ENCODE measurements at regions not wholly inside any gene's neighbourhood (a gene's known extent, or its start where the extent isn't known, plus 50 kb on each side); places are given as distances from the start of the nearest gene placed in this dataset.

- no peak for DNase-seq (ENCODE audit: low read depth)
These were observed 106.7 kb upstream of the CPEB4 start for GRCh38 chr5:173781432-173781815.

GRCh38 chr5:173781816-173782670, 106.1 kb upstream of the CPEB4 start:
- peak; percentile 68 for DNase-seq (ENCODE audit: low read depth)

DNA sequence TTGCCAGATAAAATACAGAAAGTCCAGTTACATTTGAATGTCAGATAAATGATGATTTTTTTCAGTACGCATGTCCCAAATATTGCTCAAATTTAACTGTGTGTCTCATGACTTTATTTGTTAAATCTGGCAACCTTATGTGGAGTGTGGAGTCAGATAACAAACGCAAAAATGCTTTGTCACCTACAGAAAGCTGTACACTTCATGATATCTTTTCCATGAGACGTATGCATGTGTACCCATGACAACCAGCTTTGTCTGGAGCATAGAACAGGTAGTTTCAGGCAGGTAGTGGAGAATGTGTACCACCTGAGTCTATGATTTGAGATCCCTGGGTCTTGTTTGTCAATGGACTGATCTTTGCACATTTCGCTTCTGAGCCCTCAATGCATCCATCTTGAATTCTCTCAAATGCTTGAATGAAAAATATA, 105.5 kb upstream of the CPEB4 start:
- no peak for DNase-seq (ENCODE audit: low read depth)

DNA sequence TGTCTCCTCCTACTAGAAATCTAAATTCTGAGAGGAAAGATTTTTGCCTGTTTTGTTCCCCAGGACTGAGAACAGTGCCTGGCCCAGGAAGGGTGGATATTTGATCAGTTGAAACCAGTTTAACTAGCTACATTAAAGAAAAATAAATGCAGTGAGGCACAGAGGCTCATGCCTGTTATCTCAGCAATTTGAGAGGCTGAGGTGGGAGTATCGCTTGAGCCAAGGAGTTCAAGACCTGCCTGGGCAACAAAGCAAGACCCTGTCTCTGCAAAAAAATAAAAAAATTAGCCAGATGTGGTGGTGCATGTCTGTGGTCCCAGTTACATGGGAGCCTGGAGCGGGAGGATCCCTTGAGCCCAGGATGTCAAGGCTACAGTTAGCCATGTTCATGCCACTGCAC, 104.8 kb upstream of the CPEB4 start:
- no peak for DNase-seq (ENCODE audit: low read depth)

DNA sequence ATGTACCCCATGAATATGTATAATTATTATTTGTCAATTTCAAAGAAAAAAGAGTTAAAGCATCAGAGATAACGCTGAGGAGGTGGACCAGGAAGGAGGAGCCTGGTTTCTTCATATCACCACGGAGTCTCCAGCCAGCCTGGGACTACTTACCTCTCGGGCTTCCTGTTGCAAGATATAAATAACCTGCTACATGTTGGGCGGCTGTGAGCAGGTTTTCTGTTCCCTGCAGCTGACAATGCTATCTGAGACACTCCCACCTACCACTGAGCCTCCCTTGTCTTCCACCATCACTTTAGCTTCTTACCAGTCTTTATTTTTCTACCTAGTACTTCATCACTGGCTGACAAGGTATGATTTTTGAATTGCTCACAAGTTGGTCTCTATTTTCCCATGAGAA, 102.7 kb upstream of the CPEB4 start:
- DNase-seq (ENCODE audit: low read depth), result no peak

- DNase-seq (ENCODE audit: low read depth), result no peak
These were observed 102.3 kb upstream of the CPEB4 start for GRCh38 chr5:173785866-173786265.

- DNase-seq (ENCODE audit: low read depth), result no peak
These were observed 101.6 kb upstream of the CPEB4 start for GRCh38 chr5:173786286-173787187.

- no peak for DNase-seq (ENCODE audit: low read depth)
These were observed 98.9 kb upstream of the CPEB4 start for GRCh38 chr5:173789031-173789920.

GRCh38 chr5:173790177-173790719, 97.9 kb upstream of the CPEB4 start:
- DNase-seq (ENCODE audit: low read depth), result no peak

- DNase-seq (ENCODE audit: low read depth), result no peak
These were observed 97.2 kb upstream of the CPEB4 start for GRCh38 chr5:173790836-173791546.

GRCh38 chr5:173791878-173792277, 96.3 kb upstream of the CPEB4 start:
- no peak for DNase-seq (ENCODE audit: low read depth)

DNA sequence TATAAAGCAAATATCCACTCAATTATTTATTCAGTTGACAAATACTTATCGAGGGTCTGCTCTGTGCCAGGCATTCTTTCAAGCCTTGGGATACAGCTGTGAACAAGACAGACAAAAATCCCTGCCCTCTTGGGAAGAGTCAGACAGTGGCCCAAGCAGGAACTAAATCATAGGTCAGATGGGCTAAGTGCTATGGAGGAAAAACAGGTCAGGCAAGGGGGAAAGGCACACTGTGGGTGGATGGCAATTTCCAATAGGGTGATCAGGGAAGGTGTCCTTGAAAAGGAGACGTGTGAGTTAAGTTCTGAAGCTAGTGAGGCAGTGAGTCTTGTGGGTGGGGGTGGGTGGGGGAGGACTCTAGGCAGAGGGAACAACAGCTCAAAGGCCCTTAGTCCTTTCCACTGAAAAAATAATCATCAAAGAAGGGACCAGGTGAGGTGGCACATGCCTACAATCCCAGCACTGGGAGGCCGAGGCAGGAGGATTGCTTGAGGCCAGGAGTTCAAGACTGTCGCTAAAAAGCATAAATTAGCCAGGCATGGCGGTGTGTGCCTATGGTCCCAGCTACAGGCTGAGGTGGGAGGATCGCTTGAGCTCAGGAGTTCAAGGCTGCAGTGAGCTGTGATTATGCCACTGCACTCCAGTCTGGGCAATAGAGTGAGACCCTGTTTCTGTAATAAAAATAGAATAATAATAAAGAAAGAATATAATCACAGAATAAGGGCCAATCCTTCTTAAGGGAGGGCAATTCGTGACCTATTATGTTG, 95.2 kb upstream of the CPEB4 start:
- DNase-seq (ENCODE audit: low read depth), result no peak

DNA sequence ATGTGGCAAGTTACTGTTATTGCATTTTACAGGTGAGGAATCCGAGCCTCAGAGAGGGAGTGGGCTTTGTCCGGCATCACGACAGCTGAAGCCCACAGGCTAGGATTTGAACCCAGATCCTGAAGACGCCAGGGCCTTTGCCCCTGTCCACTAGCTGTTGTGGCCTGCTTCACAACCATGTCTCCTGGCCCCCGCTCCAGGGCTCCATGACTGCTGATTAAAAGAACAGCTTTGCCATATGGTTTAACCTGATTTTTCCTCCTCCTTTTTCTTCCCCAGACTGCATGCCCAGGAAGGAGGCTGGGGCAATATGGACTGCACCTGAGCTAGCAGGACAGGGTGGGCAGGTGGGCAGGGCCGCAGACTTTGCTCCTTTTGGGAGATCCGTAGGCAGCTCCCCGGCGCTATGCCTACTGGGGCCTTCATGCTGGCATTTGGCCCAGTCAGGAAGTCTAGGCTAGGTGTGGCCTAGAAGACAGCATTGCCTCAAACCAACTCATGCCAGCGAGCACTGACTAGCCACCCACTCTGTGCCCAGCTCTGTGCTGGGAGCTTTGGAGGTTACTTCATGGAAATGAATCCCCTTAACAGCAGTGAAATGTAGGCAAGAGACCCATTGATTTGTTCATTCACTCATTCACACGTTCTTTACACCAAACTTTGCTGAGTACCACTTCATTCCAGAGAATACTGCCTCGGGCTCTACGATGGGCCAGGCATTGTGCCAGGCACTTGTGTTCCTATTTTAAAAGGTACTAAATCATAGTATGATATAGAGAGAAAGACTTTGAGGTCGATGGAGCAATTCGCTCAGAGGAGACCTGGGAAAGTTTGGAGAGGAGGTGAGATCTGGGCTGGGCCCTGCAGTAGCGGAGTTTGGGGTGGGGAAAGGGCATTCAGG, 94.3 kb upstream of the CPEB4 start:
- no peak for DNase-seq (ENCODE audit: low read depth)

DNA sequence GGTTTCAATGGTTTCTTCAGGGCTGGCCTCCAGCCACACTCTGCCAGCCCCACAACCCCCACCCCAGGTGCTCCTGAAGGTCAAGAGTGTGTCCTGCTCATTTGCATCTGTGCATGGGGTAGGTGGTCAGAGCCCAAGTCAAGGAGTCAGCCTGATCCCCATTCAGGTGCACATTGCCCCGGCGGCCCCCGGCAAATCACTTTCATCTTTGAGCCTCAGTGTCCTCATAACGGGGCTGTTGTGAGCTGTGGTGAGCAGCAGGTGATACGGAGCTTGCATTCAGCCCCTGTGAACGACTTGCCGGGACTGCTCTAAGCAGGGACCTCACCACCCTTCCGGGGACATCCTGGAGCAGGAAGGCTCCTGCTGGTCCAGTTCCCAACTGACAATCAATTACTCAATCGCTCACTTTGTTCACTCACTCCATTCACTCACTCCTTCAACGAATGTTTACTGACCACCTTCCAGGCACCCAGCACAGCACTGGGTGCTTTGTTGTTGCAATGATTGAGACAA, 93.2 kb upstream of the CPEB4 start:
- no peak for DNase-seq (ENCODE audit: low read depth)

GRCh38 chr5:173795601-173796000, 92.5 kb upstream of the CPEB4 start:
- no peak for DNase-seq (ENCODE audit: low read depth)

DNA sequence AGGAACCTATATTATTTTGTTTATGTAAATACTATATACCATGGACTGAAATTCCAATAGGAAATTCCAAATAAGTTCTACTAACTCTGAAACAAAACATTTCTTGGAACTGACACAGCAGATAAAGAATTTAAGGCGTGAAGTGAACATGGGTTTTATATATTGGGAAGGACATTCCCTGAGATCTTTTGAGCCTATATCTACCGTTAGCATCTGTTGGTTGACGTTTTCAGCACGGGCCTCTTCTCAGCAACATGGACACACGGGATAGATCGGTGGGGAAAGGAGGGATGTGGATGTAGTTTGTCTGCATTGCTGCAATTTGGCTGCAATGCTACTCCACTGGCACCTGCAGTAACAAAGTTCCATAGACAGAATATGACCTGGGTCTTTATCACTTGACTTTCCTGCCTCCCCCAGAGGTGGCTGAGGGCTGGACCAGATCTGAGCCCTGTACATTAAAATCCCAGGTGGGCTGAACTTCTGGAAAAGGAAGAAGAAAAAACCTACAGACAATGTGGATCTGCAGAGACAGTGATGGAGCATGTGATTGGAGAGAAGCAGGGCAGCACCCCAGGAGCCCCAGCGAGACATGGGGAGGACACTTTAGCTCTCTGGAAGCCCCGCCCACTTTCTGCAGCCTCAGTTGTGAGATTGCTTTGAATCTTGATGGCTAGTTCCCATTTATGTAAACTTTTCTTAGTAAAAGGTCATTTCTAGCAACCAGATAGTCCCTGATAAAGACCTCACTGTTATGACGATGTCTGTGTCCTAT, 91.2 kb upstream of the CPEB4 start:
- no peak for DNase-seq (ENCODE audit: low read depth)

GRCh38 chr5:173798127-173798810, 89.9 kb upstream of the CPEB4 start:
- no peak for DNase-seq (ENCODE audit: low read depth)

GRCh38 chr5:173800340-173800739, 87.8 kb upstream of the CPEB4 start:
- DNase-seq (ENCODE audit: low read depth), result no peak

All from GM04503 (cell line).